NCI-H82 treated with DMSO at 0.1 percent for 48 hours (cell line): ENCODE measurements at regions not wholly inside any gene's neighbourhood (a gene's known extent, or its start where the extent isn't known, plus 50 kb on each side); places are given as distances from the start of the nearest gene placed in this dataset.
"Not testable (repeated sequence)": the region's sequence is repeated elsewhere in the genome, so short reads cannot be mapped to it uniquely, and the experiment has no call there.

Source experiments
- DNase-seq: peaks from one replicate; lab custom pipeline; 2025; ENCODE audit not compliant: unreplicated experiment; lab: John Stamatoyannopoulos, UW

- DNase-seq: no peak
These were observed 1377.8 kb upstream of the LRRTM3 start for GRCh38 chr10:65548001-65548400.

GRCh38 chr10:65550761-65551160 is 1375.1 kb upstream of the LRRTM3 start:
- no peak for DNase-seq

- no peak for DNase-seq
These were observed 1370.6 kb upstream of the LRRTM3 start for GRCh38 chr10:65555192-65555591.

GRCh38 chr10:65556006-65556405 is 1369.8 kb upstream of the LRRTM3 start:
- no peak for DNase-seq

- no peak for DNase-seq
These were observed 1366.5 kb upstream of the LRRTM3 start for GRCh38 chr10:65559369-65559768.

GRCh38 chr10:65565246-65565645 is 1360.6 kb upstream of the LRRTM3 start:
- DNase-seq: no peak

- no peak for DNase-seq
These were observed 1358.9 kb upstream of the LRRTM3 start for GRCh38 chr10:65566906-65567305.

GRCh38 chr10:65570143-65571010 is 1355.5 kb upstream of the LRRTM3 start:
- DNase-seq: peak; percentile 83

GRCh38 chr10:65571011-65571570 is 1354.7 kb upstream of the LRRTM3 start:
- DNase-seq: peak; percentile 52

- DNase-seq: no peak
These were observed 1344.3 kb upstream of the LRRTM3 start for GRCh38 chr10:65581426-65582026.

GRCh38 chr10:65602182-65602865 is 1323.5 kb upstream of the LRRTM3 start:
- DNase-seq: no peak

GRCh38 chr10:65611592-65611991 is 1314.2 kb upstream of the LRRTM3 start:
- no peak for DNase-seq

- no peak for DNase-seq
These were observed 1310.8 kb upstream of the LRRTM3 start for GRCh38 chr10:65614956-65615565.

GRCh38 chr10:65618126-65618525 is 1307.7 kb upstream of the LRRTM3 start:
- no peak for DNase-seq

GRCh38 chr10:65620404-65621048 is 1305.3 kb upstream of the LRRTM3 start:
- DNase-seq: no peak

GRCh38 chr10:65622608-65623007 is 1303.2 kb upstream of the LRRTM3 start:
- no peak for DNase-seq

- DNase-seq: no peak
These were observed 1297.2 kb upstream of the LRRTM3 start for GRCh38 chr10:65628493-65629139.

GRCh38 chr10:65660006-65660405 is 1265.8 kb upstream of the LRRTM3 start:
- DNase-seq: no peak

- DNase-seq: no peak
These were observed 1255.7 kb upstream of the LRRTM3 start for GRCh38 chr10:65670087-65670486.

- not testable (repeated sequence) for DNase-seq
These were observed 1255.2 kb upstream of the LRRTM3 start for GRCh38 chr10:65670596-65670995.
